Ishikawa (cell line): ENCODE measurements at regions not wholly inside any gene's neighbourhood (a gene's known extent, or its start where the extent isn't known, plus 50 kb on each side); places are given as distances from the start of the nearest gene placed in this dataset.

Source experiments
- CEBPB ChIP-seq: IDR thresholded peaks from 2 replicates; pipeline ENCODE4 v1.6.1; 2012
- YY1 ChIP-seq: IDR thresholded peaks from 2 replicates; pipeline ENCODE4 v1.6.1; 2012; ENCODE audit warnings: low read depth
- TF ChIP-seq, protein P1 (sequence below): IDR thresholded peaks from 2 replicates; pipeline ENCODE4 v1.6.1; 2012

DNA sequence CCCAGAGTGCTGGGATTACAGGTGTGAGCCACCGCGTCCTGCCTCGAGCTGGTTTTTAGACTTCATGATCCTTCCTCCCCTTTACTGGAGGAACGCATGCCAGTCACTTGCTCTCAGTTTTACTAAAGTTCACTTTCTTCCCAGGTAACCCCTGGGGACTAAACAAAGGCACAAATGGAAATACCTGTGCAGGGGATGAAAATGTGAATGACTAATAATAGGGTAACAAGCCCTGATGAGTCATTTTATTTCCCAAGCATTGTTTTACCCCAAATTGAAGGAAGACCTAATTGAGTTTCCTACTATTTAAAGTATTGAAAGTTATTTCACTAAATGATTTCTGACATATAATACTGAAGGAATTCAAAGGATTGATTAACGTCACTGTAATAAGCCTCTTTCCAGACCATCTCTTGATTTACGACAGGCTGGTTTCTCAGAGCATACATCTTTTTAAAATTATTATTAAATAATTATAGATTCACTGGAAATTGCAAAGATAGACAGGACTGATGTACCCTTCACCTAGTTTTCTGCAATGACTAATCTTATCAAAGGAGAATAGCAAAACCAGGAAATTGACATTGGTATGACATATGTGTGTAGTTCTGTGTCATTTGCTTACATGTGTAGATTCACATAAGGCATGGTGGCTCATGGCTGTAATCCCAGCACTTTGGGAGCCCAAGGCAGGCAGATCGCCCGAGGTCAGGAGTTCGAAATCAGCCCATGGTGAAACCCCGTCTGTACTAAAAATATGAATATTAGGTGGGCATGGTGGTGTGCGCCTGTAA lies 53.2 kb upstream of the SOD1 start:
- TF ChIP-seq, protein P1, sequence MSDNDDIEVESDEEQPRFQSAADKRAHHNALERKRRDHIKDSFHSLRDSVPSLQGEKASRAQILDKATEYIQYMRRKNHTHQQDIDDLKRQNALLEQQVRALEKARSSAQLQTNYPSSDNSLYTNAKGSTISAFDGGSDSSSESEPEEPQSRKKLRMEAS = no peak
- TF ChIP-seq CEBPB (no peak), YY1 (no peak)
